HCEC 1CT (cell line): ENCODE measurements at regions not wholly inside any gene's neighbourhood (a gene's known extent, or its start where the extent isn't known, plus 50 kb on each side); places are given as distances from the start of the nearest gene placed in this dataset.

Source experiments
- DNase-seq: peaks from one replicate; pipeline ENCODE4 v3.0.0-alpha.2; 2017

DNA sequence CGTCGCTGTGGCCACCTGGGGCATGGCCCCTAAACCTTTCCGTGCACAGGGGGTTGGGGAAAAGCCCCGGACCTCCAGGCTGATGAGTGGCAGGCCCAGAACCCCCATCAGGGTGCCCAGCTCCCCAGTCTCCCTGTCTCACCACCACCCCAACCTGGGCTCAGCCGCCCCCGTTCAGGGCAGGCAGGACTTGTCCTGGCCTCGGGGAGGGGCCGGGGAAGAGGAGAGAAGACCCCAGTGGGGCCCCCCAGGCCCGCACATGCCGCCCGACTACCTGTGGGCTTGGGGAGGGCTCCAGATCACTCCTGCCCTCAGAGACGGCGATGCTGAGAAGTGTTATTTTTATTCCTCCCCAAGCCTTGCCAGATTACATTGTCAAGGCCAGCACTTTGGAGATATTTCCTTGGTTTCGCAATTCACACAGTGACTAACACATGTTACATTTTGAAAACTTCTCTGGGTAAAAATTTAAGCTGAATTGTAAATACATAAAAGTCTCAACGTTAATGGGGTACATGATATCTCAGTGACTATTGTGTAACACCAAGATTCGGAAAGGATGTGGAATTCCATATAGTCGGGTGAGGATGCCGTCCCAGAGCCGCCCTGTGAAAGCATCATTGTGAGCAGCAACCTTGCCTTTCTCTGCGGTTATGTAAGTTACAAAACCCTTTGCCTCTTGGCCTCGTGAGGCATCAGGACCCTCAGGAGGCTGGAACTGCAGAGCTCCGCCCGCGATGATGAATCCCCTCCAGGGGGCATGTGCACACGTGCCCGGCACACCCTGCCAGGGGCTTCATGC lies 85.6 kb upstream of the DIO3 start:
- DNase-seq: peak; percentile 42

DNA sequence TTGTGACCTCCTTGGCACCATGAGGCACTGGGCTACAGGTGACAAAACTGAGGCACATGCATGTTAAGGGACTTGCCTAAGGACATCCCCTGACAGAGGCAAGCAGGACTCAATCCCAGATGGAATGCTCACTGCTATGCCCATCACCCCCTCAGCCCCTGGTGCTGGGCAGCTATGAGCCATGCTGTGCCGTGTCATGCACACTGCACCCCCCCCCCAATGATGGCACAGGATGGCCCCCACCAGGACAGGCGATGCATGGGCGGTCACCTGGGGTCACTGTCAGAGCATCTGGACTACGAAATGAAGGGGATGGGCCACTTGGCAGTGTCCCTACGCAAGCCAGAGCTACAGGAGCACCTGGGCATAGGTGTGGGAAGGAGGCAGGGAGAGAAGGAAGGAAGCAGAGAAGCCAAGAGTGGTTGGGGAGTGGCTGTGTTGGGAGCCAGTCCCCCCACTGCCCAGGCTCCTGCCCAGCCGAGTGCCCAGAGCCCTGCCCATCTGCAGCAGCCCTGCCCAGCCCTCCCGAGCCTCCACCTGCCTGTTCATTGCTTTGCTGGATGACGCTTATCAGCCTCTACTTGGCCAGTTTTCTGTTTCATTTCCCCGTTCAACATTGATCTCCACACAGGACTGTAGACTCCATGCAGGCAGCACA lies 84.9 kb upstream of the DIO3 start:
- DNase-seq: no peak

- no peak for DNase-seq
Measured at GRCh38 chr14:101476916-101477553, 84.3 kb upstream of the DIO3 start.

DNA sequence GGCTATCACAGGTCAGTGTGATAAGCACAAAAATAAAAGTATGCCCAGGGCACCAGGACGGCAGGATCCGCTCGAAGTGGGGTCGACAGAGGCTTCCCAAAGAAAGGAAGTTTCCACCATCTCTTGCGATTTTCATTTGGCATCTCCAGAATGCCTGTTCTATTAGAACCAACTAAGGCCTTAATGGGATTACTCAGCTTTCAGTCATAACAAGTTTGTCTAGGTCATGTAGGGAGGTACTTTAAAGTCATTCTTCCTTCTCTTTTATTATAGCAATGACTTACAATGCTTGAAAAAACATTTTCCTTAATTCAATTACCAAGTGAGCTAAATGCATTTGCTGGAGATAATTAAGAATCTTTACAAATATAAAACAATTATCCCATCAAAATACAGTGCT lies 83.6 kb upstream of the DIO3 start:
- DNase-seq: no peak

GRCh38 chr14:101478096-101478495 lies 83.2 kb upstream of the DIO3 start:
- DNase-seq: no peak

DNA sequence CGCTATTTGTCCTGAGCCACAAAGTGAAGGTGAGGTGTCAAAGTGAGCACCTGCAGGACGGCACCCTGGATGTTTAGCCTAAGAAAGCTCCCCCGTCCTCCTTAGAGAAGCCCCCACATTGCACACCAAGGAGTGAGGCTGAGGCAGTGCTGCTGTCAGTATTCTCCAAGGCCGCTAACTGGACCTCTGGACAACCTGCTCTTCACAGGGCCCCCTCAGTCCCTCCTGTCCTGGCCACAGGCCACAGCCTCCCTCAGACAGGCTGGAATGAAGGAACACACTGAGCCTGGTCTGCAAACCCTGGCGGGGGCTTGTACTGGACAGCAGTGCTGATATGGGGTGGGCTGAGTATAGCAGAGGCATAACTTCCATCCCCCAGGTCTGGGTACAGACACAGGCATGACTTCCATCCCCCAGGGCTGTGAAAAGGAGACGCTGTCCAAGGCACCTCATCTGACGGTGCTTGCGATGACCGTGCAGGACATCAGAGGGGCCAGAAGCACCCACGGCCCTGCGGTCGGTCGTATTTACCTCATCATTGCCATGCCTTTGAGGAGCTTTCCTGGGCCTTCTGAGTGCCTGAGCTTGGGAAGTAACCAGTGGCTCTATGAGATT lies 82.4 kb upstream of the DIO3 start:
- no peak for DNase-seq

GRCh38 chr14:101480022-101480746 lies 81.1 kb upstream of the DIO3 start:
- DNase-seq: no peak

GRCh38 chr14:101480747-101481530 lies 80.4 kb upstream of the DIO3 start:
- peak; percentile 11 for DNase-seq

- DNase-seq: no peak
Measured at GRCh38 chr14:101481557-101481956, 79.7 kb upstream of the DIO3 start.

DNA sequence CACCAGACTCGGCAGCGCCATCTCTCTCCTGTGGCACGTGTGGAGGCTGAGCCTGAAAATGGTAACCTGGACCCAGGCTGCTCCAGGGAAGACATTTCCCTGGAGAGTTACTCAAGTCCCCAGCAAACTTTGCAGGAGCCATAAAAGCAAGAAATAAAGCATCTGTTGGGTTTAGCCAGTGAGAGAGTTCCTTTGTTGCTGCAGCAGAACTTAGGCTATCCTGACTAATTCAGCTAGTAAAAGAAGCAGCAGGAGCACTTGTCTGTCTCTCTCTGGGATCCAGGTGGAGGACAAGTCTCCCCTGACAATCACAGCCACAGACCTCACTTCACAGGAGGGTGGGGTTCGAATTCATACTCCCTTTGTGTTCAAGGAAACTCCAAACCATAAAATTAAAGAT lies 79.2 kb upstream of the DIO3 start:
- no peak for DNase-seq

- no peak for DNase-seq
Measured at GRCh38 chr14:101483829-101484228, 77.5 kb upstream of the DIO3 start.

GRCh38 chr14:101489092-101489760 lies 72.1 kb upstream of the DIO3 start:
- no peak for DNase-seq

DNA sequence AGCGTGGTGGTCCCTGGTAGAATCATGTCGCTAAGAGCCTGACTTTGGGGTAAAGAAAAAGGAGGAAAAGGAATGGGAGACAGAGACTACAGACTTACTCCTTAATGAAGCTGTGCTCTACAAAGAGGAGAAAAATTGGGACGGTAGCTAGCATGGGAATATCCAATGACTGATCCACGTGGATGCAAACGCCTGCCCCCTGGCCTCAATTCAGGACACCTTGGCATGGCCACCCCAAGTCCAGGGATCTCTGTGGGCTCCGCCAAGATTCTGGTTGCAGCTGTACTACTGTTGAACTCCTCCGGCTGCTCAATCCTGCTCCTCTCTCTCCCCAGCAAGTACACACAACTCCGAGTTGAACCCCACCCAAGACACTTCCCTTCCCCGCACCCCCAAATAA lies 70.5 kb upstream of the DIO3 start:
- no peak for DNase-seq

GRCh38 chr14:101491841-101492240 lies 69.5 kb upstream of the DIO3 start:
- DNase-seq: no peak

DNA sequence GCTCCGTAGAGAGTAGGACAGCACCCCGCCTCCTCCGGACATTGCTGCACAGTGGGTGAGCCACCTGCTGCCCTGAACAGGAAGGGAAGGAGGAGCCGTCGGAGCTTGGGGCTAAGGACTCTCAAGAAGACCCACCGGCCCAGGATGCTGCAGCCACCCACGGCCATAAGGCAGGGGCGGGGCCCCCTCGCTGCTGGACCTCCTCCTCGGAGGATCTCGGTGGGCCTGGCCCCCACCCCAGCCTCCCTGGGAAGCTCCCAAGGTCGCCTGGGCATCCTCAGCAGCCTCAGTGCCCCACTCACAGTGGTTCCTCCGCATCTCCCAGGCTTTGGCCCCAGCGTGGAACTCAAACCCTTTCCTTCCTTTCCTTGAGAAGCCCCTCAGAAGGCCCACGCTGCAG lies 68.6 kb upstream of the DIO3 start:
- DNase-seq: no peak

DNA sequence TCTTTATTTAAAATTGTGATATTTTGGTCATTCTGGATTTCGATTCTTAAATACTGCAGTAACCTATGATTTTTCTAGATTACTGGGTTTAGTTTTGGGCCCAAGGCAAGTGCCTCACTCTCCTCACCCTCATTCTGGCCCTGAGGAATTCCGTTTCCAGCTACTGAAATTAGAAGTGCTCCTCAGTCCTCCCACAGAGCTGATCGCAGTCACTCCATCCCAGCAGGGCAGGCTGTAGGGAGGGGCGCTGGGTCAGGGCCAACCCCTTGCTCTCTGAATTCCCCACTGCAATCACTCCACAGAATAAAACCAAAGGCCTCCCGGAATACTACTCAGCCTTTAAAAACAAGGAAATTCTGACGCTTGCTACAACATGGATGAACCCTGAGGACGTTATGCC lies 66.5 kb upstream of the DIO3 start:
- DNase-seq: no peak

- no peak for DNase-seq
Measured at GRCh38 chr14:101495284-101495683, 66.0 kb upstream of the DIO3 start.

- no peak for DNase-seq
Measured at GRCh38 chr14:101495827-101496775, 65.2 kb upstream of the DIO3 start.

- DNase-seq: no peak
Measured at GRCh38 chr14:101496776-101497683, 64.3 kb upstream of the DIO3 start.
